Neuronal stem cell (in vitro differentiated cells): ENCODE measurements at regions not wholly inside any gene's neighbourhood (a gene's known extent, or its start where the extent isn't known, plus 50 kb on each side); places are given as distances from the start of the nearest gene placed in this dataset.

Source experiments
- DNase-seq: peaks from one replicate; pipeline ENCODE4 v3.0.0-alpha.2; 2013; ENCODE audit warnings: low spot score
- H2AFZ ChIP-seq: one replicate; pipeline ENCODE4 v1.6.1; 2013; ENCODE audit warnings: mild to moderate bottlenecking, low read length, inconsistent platforms
- H2AK5ac ChIP-seq: 2 replicates; pipeline ENCODE4 v1.6.1; 2013; ENCODE audit warnings: low read depth, mild to moderate bottlenecking, inconsistent platforms, low read length, moderate library complexity, mixed read lengths
- H2BK120ac ChIP-seq: 2 replicates; pipeline ENCODE4 v1.6.1; 2013; ENCODE audit warnings: low read depth, mild to moderate bottlenecking, inconsistent platforms, low read length, moderate library complexity, mixed read lengths
- H2BK12ac ChIP-seq: one replicate; pipeline ENCODE4 v1.6.1; 2013; ENCODE audit warnings: low read length, inconsistent platforms
- H2BK15ac ChIP-seq: 2 replicates; pipeline ENCODE4 v1.6.1; 2013; ENCODE audit warnings: mild to moderate bottlenecking, low read length, inconsistent platforms, mixed read lengths
- H2BK5ac ChIP-seq: one replicate; pipeline ENCODE4 v1.6.1; 2013; ENCODE audit warnings: inconsistent platforms, mild to moderate bottlenecking, low read length, moderate library complexity
- H3K14ac ChIP-seq: one replicate; pipeline ENCODE4 v1.6.1; 2013; ENCODE audit warnings: low read length, inconsistent platforms
- H3K18ac ChIP-seq: 2 replicates; pipeline ENCODE4 v1.6.1; 2013; ENCODE audit warnings: low read length, inconsistent platforms
- H3K23ac ChIP-seq: 2 replicates; pipeline ENCODE4 v1.6.1; 2013; ENCODE audit warnings: low read depth, mild to moderate bottlenecking, mixed read lengths, low read length, inconsistent platforms; ENCODE audit not compliant: poor library complexity
- H3K27ac ChIP-seq: replicated peaks from 3 replicates; pipeline ENCODE4 v1.5.1; 2013; ENCODE audit warnings: low read length, inconsistent platforms
- H3K27me3 ChIP-seq, 3 experiments: 2 replicates each; pipeline ENCODE4 v1.6.1; 2013; ENCODE audit warnings: low read length in 3 of 3, mild to moderate bottlenecking in 2 of 3, inconsistent platforms in 1 of 3, low read depth in 1 of 3, mixed read lengths in 1 of 3, moderate library complexity in 1 of 3; ENCODE audit not compliant: control insufficient read depth in 3 of 3, insufficient read depth in 3 of 3
- H3K36me3 ChIP-seq, 2 donors: replicated peaks in 1 of 2; 2 replicates each; pipeline ENCODE4 v1.6.1; 2013; ENCODE audit warnings: low read length in 2 of 2; ENCODE audit not compliant: control insufficient read depth in 2 of 2, insufficient read depth in 2 of 2
- H3K4ac ChIP-seq: 2 replicates; pipeline ENCODE4 v1.6.1; 2013; ENCODE audit warnings: inconsistent platforms, mild to moderate bottlenecking, low read length, moderate library complexity
- H3K4me1 ChIP-seq, 2 donors: 1 replicate in 1 of 2; 2 replicates in 1 of 2; pipeline ENCODE4 v1.6.1; 2013; ENCODE audit warnings: low read length in 2 of 2, low read depth in 1 of 2; ENCODE audit not compliant: control insufficient read depth in 2 of 2, insufficient read depth in 1 of 2
- H3K4me2 ChIP-seq: one replicate; pipeline ENCODE4 v1.6.1; 2013; ENCODE audit warnings: mild to moderate bottlenecking, low read length, inconsistent platforms; ENCODE audit not compliant: insufficient read depth, poor library complexity, severe bottlenecking
- H3K4me3 ChIP-seq, 2 donors: 2 replicates each; pipeline ENCODE4 v1.5.1; 2013; ENCODE audit warnings: low read length in 2 of 2, mild to moderate bottlenecking in 2 of 2, inconsistent platforms in 1 of 2, moderate library complexity in 1 of 2
- H3K79me1 ChIP-seq: one replicate; pipeline ENCODE4 v1.6.1; 2013; ENCODE audit warnings: low read depth, mild to moderate bottlenecking, inconsistent platforms, low read length, moderate library complexity
- H3K9ac ChIP-seq: one replicate; pipeline ENCODE4 v1.6.1; 2013; ENCODE audit warnings: mild to moderate bottlenecking, low read depth, low read length, inconsistent platforms; ENCODE audit not compliant: poor library complexity
- H3K9me3 ChIP-seq, 2 donors: replicated peaks in 1 of 2; 2 replicates each; pipeline versions ENCODE3 to v1.6.1; 2013; ENCODE audit warnings: low read length in 2 of 2, mild to moderate bottlenecking in 2 of 2, inconsistent platforms in 1 of 2, low read depth in 1 of 2, mixed read lengths in 1 of 2, moderate library complexity in 1 of 2; ENCODE audit not compliant: control insufficient read depth in 2 of 2, insufficient read depth in 1 of 2
- H4K8ac ChIP-seq: one replicate; pipeline ENCODE4 v1.6.1; 2013; ENCODE audit warnings: low read depth, mild to moderate bottlenecking, inconsistent platforms, low read length, moderate library complexity
- H4K91ac ChIP-seq: one replicate; pipeline ENCODE4 v1.6.1; 2013; ENCODE audit warnings: low read length, low read depth, mild to moderate bottlenecking, inconsistent platforms; ENCODE audit not compliant: poor library complexity
- WGBS, 2 donors: extraction: QIAGEN DNeasy Blood & Tissue Kit; methylation state at CpG; one replicate each; pipeline ENCODE4 v1.1.7; 2013; ENCODE audit warnings: missing lambda C conversion rate in 2 of 2, mixed read lengths in 1 of 2; ENCODE audit not compliant: insufficient read length in 2 of 2, insufficient replicate concordance in 1 of 2; ENCODE audit errors: extremely low coverage in 2 of 2; 5-methylcytosine and 5-hydroxymethylcytosine counted together

DNA sequence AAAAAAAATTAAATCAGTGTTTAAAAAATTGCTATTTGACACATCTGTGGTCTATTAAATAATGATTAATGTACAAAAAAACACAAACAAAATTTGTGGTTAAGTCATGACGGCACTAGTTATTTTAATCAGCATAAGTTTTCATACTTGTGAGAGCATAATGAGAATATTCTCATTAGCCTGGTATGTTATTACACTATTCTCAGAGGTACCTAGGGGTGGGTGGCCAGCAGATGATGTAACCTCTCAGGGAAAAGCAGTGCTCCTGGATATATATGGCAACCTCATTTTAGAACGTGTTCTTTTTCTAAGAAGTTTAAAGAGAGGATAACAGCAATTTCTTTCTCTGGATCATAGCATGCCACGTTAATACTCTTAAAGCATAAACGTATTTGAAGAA is 109.2 kb downstream of the GJA1 start:
- Histone ChIP-seq H3K36me3 (peaks cover 0 to 1% of the 10 kb centered on the region in 2 donors), H2BK5ac (no peak overlapping the region), H3K4me3 (no peak overlapping the region), H3K27me3 (no peaks in the 10 kb centered on the region), H4K91ac (no peak overlapping the region), H3K4me1 (no peaks in the 10 kb centered on the region), H3K23ac (no peak overlapping the region), H3K18ac (no peak overlapping the region), H3K27ac (no peak overlapping the region), H3K4me2 (no peak overlapping the region), H3K14ac (no peak overlapping the region), H3K79me1 (no peaks in the 10 kb centered on the region), H3K9ac (no peak overlapping the region), H3K4ac (no peak overlapping the region), H2AFZ (no peak overlapping the region), H4K8ac (no peak overlapping the region), H2AK5ac (no peak overlapping the region), H2BK15ac (no peak overlapping the region), H2BK12ac (no peak overlapping the region), H2BK120ac (no peak overlapping the region), H3K9me3 (no peaks in the 10 kb centered on the region)
- DNase-seq, result no peak
- no CpG with 5 or more reads among the region's 4 CpGs for WGBS, 2 donors

DNA sequence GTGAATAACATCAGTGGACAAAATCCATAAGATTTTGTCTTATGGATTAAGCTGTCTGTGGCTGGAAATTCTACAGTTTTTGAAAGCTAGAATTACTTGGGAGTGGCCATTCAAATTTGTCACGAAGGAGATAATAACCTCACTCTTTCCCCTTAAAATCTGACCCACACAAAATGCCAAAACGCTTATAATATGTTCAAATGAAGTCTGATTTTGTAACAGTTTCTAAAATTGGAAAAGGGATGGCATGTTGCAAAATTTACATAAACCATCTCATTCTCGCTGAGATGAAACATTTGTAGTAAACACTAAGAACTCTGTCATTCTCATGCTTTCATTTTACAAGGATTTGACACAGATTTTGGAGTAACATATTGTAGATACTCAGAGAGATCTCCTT is 112.7 kb downstream of the GJA1 start:
- WGBS, 2 donors, result no CpG with 5 or more reads among the region's 3 CpGs
- Histone ChIP-seq H3K27ac (no peak overlapping the region), H3K4ac (no peak overlapping the region), H2BK5ac (no peak overlapping the region), H3K9ac (no peak overlapping the region), H2BK120ac (no peak overlapping the region), H3K4me1 (no peaks in the 10 kb centered on the region), H4K91ac (no peak overlapping the region), H4K8ac (no peak overlapping the region), H2AFZ (no peak overlapping the region), H3K27me3 (peaks cover 0 to under 1% (median 0%) of the 10 kb centered on the region in 3 experiments), H2BK12ac (no peak overlapping the region), H3K18ac (no peak overlapping the region), H3K9me3 (no peaks in the 10 kb centered on the region), H3K4me3 (no peak overlapping the region), H3K4me2 (no peak overlapping the region), H3K36me3 (peaks cover 0 to 1% of the 10 kb centered on the region in 2 donors), H3K23ac (no peak overlapping the region), H2AK5ac (no peak overlapping the region), H2BK15ac (no peak overlapping the region), H3K79me1 (no peaks in the 10 kb centered on the region), H3K14ac (no peak overlapping the region)
- no peak for DNase-seq

DNA sequence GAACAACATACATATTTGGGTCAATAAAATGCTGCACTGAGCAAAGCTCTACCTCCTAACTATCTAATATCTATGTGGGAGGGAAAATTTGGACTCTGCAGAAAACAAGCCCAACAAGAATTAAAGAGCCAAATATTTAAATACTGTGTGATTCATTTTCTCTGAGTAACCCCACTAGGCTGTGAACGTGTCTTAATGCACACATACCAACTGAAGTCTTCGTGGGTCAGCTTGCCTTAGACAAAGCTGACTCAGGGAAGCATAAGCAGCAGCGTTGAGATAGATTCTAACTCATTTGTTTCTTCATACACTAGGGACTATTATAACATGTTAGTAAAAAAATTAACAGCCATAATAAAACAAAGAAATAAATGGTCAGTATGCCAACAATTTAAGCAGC is 114.3 kb downstream of the GJA1 start:
- Histone ChIP-seq H3K4me3 (no peak overlapping the region), H3K27me3 (peaks cover 0 to 3% (median 0%) of the 10 kb centered on the region in 3 experiments), H3K4ac (no peak overlapping the region), H3K4me2 (no peak overlapping the region), H2BK15ac (no peak overlapping the region), H2BK5ac (no peak overlapping the region), H3K23ac (no peak overlapping the region), H3K4me1 (no peaks in the 10 kb centered on the region), H2BK12ac (no peak overlapping the region), H3K9me3 (no peaks in the 10 kb centered on the region), H2AFZ (no peak overlapping the region), H4K91ac (no peak overlapping the region), H3K27ac (no peak overlapping the region), H2BK120ac (no peak overlapping the region), H2AK5ac (no peak overlapping the region), H3K9ac (no peak overlapping the region), H3K18ac (no peak overlapping the region), H3K79me1 (no peaks in the 10 kb centered on the region), H3K14ac (no peak overlapping the region), H4K8ac (no peak overlapping the region), H3K36me3 (peaks cover 0 to 1% of the 10 kb centered on the region in 2 donors)
- no peak for DNase-seq
- WGBS, 2 donors, result no CpG with 5 or more reads among the region's 3 CpGs

DNA sequence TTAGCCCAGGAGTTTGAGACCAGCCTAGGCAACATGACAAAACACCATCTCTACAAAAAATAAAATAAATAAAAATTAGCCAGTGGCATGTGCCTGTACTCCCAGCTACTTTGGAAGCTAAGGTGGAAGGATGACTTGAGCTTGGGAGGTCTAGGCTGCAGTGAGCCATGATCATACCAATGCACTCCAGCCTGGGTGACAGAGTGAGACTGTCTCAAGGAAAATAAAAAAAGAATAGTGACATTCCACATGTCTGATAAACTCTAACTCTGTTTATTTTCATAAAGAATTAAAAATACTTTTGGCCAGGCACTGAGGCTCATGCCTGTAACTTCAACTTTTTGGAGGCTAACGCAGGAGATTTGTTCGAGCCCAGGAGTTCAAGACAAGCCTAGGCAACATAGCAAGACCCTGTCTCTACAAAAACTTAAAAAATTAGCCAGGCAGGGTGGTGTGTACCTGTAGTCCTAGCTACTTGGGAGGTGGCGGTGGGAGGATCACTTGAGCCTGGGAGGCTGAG is 115.1 kb downstream of the GJA1 start:
- WGBS, 2 donors, result no CpG with 5 or more reads among the region's 3 CpGs
- Histone ChIP-seq H3K14ac (no peak overlapping the region), H3K18ac (no peak overlapping the region), H3K79me1 (no peaks in the 10 kb centered on the region), H2BK12ac (no peak overlapping the region), H2AK5ac (no peak overlapping the region), H3K4ac (no peak overlapping the region), H2BK5ac (no peak overlapping the region), H3K4me1 (no peaks in the 10 kb centered on the region), H3K36me3 (peaks cover 0 to 1% of the 10 kb centered on the region in 2 donors), H4K91ac (no peak overlapping the region), H3K23ac (no peak overlapping the region), H2BK120ac (no peak overlapping the region), H3K27ac (no peak overlapping the region), H2BK15ac (no peak overlapping the region), H3K4me2 (no peak overlapping the region), H2AFZ (no peak overlapping the region), H3K4me3 (no peak overlapping the region), H3K9ac (no peak overlapping the region), H3K27me3 (peaks cover 0 to 3% (median 0%) of the 10 kb centered on the region in 3 experiments), H4K8ac (no peak overlapping the region), H3K9me3 (no peaks in the 10 kb centered on the region)
- DNase-seq, result no peak
